Brain microvascular endothelial cell (primary cell): ENCODE measurements at regions not wholly inside any gene's neighbourhood (a gene's known extent, or its start where the extent isn't known, plus 50 kb on each side); places are given as distances from the start of the nearest gene placed in this dataset.

Source experiments
- DNase-seq: peaks from one replicate; pipeline ENCODE4 v3.0.0-alpha.2; 2020
- H3K27ac ChIP-seq: fragments of 250-450 bp; sonication (Bioruptor Pico); 2 replicates; pipeline ENCODE4 v1.5.1; 2020; ENCODE audit warnings: mild to moderate bottlenecking, moderate library complexity
- H3K27me3 ChIP-seq: fragments of 250-450 bp; sonication (Bioruptor Pico); replicated peaks from 2 replicates; pipeline ENCODE4 v1.5.1; 2020; ENCODE audit warnings: mild to moderate bottlenecking
- H3K36me3 ChIP-seq: fragments of 250-450 bp; sonication (Bioruptor Pico); replicated peaks from 2 replicates; pipeline ENCODE4 v1.5.1; 2020; ENCODE audit warnings: mild to moderate bottlenecking
- H3K4me3 ChIP-seq: 2 replicates; pipeline ENCODE4 v1.5.1; 2011; ENCODE audit warnings: low read depth, mild to moderate bottlenecking, control low read depth, low read length, moderate library complexity
- CTCF ChIP-seq: IDR thresholded peaks from 2 replicates; pipeline ENCODE4 v1.5.1; 2011; ENCODE audit warnings: low read depth, mild to moderate bottlenecking, moderate library complexity, low read length, control low read depth, inconsistent platforms; ENCODE audit errors: missing control alignments
- in situ Hi-C: cut with HindIII; loops from 2 replicates; pipeline ENCODE4 v1.10.0; 2017; ENCODE audit warnings: low sequenced_read_pairs, low pct_ligation_motif_present

- no peaks in the 10 kb centered on the region for H3K27me3 ChIP-seq
- in situ Hi-C loops: no loop called here
- H3K27ac ChIP-seq: no peak overlapping the region
- no peak for DNase-seq
- H3K4me3 ChIP-seq: no peak overlapping the region
- no peak for TF ChIP-seq CTCF
- H3K36me3 ChIP-seq: no peaks in the 10 kb centered on the region
Measured at GRCh38 chr1:238201992-238202391, 311.3 kb upstream of the ZP4 start.

GRCh38 chr1:238199325-238199724 is 308.6 kb upstream of the ZP4 start:
- in situ Hi-C loops: no loop called here
- no peaks in the 10 kb centered on the region for H3K27me3 ChIP-seq
- no peak overlapping the region for H3K27ac ChIP-seq
- no peaks in the 10 kb centered on the region for H3K36me3 ChIP-seq
- no peak overlapping the region for H3K4me3 ChIP-seq
- DNase-seq: no peak
- no peak for TF ChIP-seq CTCF

- DNase-seq: no peak
- TF ChIP-seq CTCF: no peak
Measured at GRCh38 chr1:238196516-238196915, 305.8 kb upstream of the ZP4 start.

DNA sequence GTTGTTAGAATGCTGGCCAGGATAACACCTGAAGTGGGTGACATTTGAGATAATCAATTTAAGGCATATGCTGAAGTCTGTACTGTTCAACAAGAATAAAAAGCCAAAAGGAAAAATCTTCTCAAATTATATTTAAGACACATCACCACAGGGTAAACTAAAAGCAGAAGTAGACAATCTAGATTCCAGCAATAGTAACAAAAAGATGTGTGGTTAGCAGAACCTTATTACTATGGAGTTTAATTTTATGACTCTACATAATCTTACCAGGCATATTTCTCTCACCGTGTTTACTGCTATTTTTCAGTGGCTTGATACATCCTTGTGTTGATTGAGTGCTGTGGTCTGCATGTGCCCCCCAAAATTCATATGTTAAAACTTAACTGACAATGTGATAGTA is 300.4 kb upstream of the ZP4 start:
- no peak for TF ChIP-seq CTCF
- Histone ChIP-seq H3K4me3 (no peak overlapping the region), H3K27me3 (no peaks in the 10 kb centered on the region), H3K27ac (no peak overlapping the region), H3K36me3 (no peaks in the 10 kb centered on the region)
- in situ Hi-C loops: no loop called here
- no peak for DNase-seq

More at GRCh38 chr1:238196516-238196915, 305.8 kb upstream of the ZP4 start:
- Histone ChIP-seq H3K36me3 (no peaks in the 10 kb centered on the region), H3K27ac (no peak overlapping the region), H3K27me3 (no peaks in the 10 kb centered on the region), H3K4me3 (no peak overlapping the region)
- in situ Hi-C loops: no loop called here

GRCh38 chr1:238187575-238187949 is 296.8 kb upstream of the ZP4 start:
- Histone ChIP-seq H3K27me3 (no peaks in the 10 kb centered on the region), H3K4me3 (no peak overlapping the region), H3K36me3 (no peaks in the 10 kb centered on the region), H3K27ac (no peak overlapping the region)
- no peak for TF ChIP-seq CTCF
- in situ Hi-C loops: no loop called here
- no peak for DNase-seq

GRCh38 chr1:238186887-238187574 is 296.3 kb upstream of the ZP4 start:
- no peak for DNase-seq
- TF ChIP-seq CTCF: no peak
- in situ Hi-C loops: no loop called here
- Histone ChIP-seq H3K27ac (no peak overlapping the region), H3K27me3 (no peaks in the 10 kb centered on the region), H3K4me3 (no peak overlapping the region), H3K36me3 (no peaks in the 10 kb centered on the region)
